Calu3 (cell line): ENCODE measurements at regions not wholly inside any gene's neighbourhood (a gene's known extent, or its start where the extent isn't known, plus 50 kb on each side); places are given as distances from the start of the nearest gene placed in this dataset.
"Not testable (repeated sequence)": the region's sequence is repeated elsewhere in the genome, so short reads cannot be mapped to it uniquely, and the experiment has no call there.

Experiments used
- BruUV-seq: library from RNA; stranded (reverse); fragments of 400-500 nt; replicated peaks from 2 replicates; lab custom pipeline; 2021; lab: Mats Ljungman, UMichigan
- CTCF ChIA-PET: fragments of 300-600 bp; sonication (Branson Sonifier 250); formaldehyde crosslinking; loops from one replicate; lab custom pipeline; 2022; ENCODE audit warnings: antibody characterized with exemption; lab: Charles Lee
- DNase-seq: peaks from one replicate; pipeline ENCODE4 v3.0.0; 2022
- H3K27ac Mint-ChIP-seq: one replicate; pipeline ENCODE4 v1.8.0; 2022; ENCODE audit warnings: mixed read lengths; ENCODE audit not compliant: unreplicated experiment
- H3K27me3 Mint-ChIP-seq: one replicate; pipeline ENCODE4 v1.8.0; 2022; ENCODE audit warnings: mixed read lengths; ENCODE audit not compliant: unreplicated experiment
- H3K36me3 Mint-ChIP-seq: one replicate; pipeline ENCODE4 v1.8.0; 2022; ENCODE audit warnings: mild to moderate bottlenecking, moderate library complexity, mixed read lengths; ENCODE audit not compliant: insufficient read depth, unreplicated experiment
- H3K4me1 Mint-ChIP-seq: one replicate; pipeline ENCODE4 v1.8.0; 2022; ENCODE audit warnings: mild to moderate bottlenecking, low read depth, mixed read lengths; ENCODE audit not compliant: unreplicated experiment
- H3K4me3 Mint-ChIP-seq: one replicate; pipeline ENCODE4 v1.8.0; 2022; ENCODE audit warnings: mild to moderate bottlenecking, low read depth, moderate library complexity, mixed read lengths; ENCODE audit not compliant: unreplicated experiment
- H3K9me3 Mint-ChIP-seq: one replicate; pipeline ENCODE4 v1.8.0; 2022; ENCODE audit warnings: low read depth, mixed read lengths; ENCODE audit not compliant: unreplicated experiment
- CTCF ChIP-seq: fragments of 200-600 bp; IDR thresholded peaks from one replicate; pipeline ENCODE4 v1.8.0; 2022; ENCODE audit warnings: antibody characterized with exemption; ENCODE audit not compliant: unreplicated experiment
- intact Hi-C: fragments of 100-400 bp; cut with micrococcal nuclease; formaldehyde crosslinking; loops from one replicate; pipeline ENCODE4 v1.10.0; 2022; ENCODE audit not compliant: unreplicated experiment

- no peak for DNase-seq
- no peak overlapping the region for H3K4me3 Mint-ChIP-seq
- no peak for TF ChIP-seq CTCF
Observed at GRCh38 chr5:2534251-2534650, 217.2 kb downstream of the IRX2 start.

GRCh38 chr5:2533848-2534247, 217.6 kb downstream of the IRX2 start:
- H3K27ac Mint-ChIP-seq, H3K4me3 Mint-ChIP-seq: not testable (repeated sequence)

More at GRCh38 chr5:2534251-2534650, 217.2 kb downstream of the IRX2 start:
- Mint-ChIP-seq H3K27me3 (no peaks in the 10 kb centered on the region), H3K27ac (no peak overlapping the region), H3K4me1 (no peaks in the 10 kb centered on the region), H3K36me3 (no peaks in the 10 kb centered on the region), H3K9me3 (peaks cover 10% of the 10 kb centered on the region)
- intact Hi-C loops: no loop called here
- CTCF ChIA-PET: no interaction called here
- no TSS peak for BruUV-seq

GRCh38 chr5:2532809-2533208, 218.7 kb downstream of the IRX2 start:
- no peaks in the 10 kb centered on the region for H3K27me3 Mint-ChIP-seq
- no peak overlapping the region for H3K27ac Mint-ChIP-seq
- no peak overlapping the region for H3K4me3 Mint-ChIP-seq
- H3K36me3 Mint-ChIP-seq: no peaks in the 10 kb centered on the region
- no peak for TF ChIP-seq CTCF
- no TSS peak for BruUV-seq
- no peak for DNase-seq
- CTCF ChIA-PET: no interaction called here
- H3K9me3 Mint-ChIP-seq: peaks cover 7% of the 10 kb centered on the region
- no peaks in the 10 kb centered on the region for H3K4me1 Mint-ChIP-seq
- intact Hi-C loops: no loop called here

More at GRCh38 chr5:2533848-2534247, 217.6 kb downstream of the IRX2 start:
- BruUV-seq, H3K27me3 Mint-ChIP-seq, DNase-seq, H3K36me3 Mint-ChIP-seq, H3K4me1 Mint-ChIP-seq, intact Hi-C loops, CTCF ChIA-PET: not testable (repeated sequence)
- H3K9me3 Mint-ChIP-seq: peaks cover 10% of the 10 kb centered on the region

GRCh38 chr5:2531318-2531717, 220.2 kb downstream of the IRX2 start:
- BruUV-seq: no TSS peak
- no peak for DNase-seq
- no peaks in the 10 kb centered on the region for H3K27me3 Mint-ChIP-seq
- no peaks in the 10 kb centered on the region for H3K36me3 Mint-ChIP-seq
- no peak overlapping the region for H3K4me3 Mint-ChIP-seq
- peaks cover 8% of the 10 kb centered on the region for H3K9me3 Mint-ChIP-seq
- intact Hi-C loops: no loop called here
- CTCF ChIA-PET: no interaction called here
- no peak overlapping the region for H3K27ac Mint-ChIP-seq
- H3K4me1 Mint-ChIP-seq: no peaks in the 10 kb centered on the region
- no peak for TF ChIP-seq CTCF

- H3K4me3 Mint-ChIP-seq: no peak overlapping the region
- DNase-seq: no peak
- CTCF ChIA-PET: no interaction called here
- H3K27me3 Mint-ChIP-seq: no peaks in the 10 kb centered on the region
- no peak for TF ChIP-seq CTCF
- no peaks in the 10 kb centered on the region for H3K36me3 Mint-ChIP-seq
- H3K4me1 Mint-ChIP-seq: no peaks in the 10 kb centered on the region
- no TSS peak for BruUV-seq
- H3K9me3 Mint-ChIP-seq: peaks cover 8% of the 10 kb centered on the region
- no peak overlapping the region for H3K27ac Mint-ChIP-seq
- intact Hi-C loops: no loop called here
Observed at GRCh38 chr5:2530609-2531008, 220.9 kb downstream of the IRX2 start.
